NK-92 treated with Interleukin-12 subunit alpha and Interleukin-12 subunit beta, amount 100 ng/mL, for 24 hours (cell line): ENCODE measurements at regions not wholly inside any gene's neighbourhood (a gene's known extent, or its start where the extent isn't known, plus 50 kb on each side); places are given as distances from the start of the nearest gene placed in this dataset.
"Not testable (repeated sequence)": the region's sequence is repeated elsewhere in the genome, so short reads cannot be mapped to it uniquely, and the experiment has no call there.

ENCODE experiments used
- DNase-seq: peaks from one replicate; lab custom pipeline; 2025; lab: John Stamatoyannopoulos, UW

DNA sequence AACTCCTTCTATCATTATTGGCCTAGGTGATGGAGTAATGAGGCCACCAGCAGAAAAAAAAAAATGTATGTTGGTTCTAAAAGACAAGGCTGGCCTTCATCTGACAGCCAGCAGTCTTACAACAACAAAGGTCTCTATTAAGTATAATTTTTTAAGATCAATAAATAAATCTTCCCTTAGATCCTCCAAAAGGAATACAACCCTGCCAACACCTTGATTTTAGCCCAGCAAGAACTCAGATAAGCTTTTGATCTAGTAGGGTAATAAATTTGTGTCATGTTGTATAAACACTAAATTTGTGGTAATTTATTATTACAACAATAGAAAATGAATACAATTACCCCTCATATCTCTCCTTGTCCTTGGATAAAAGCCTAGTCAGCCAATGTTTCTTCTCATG is 633.2 kb upstream of the FAM174A start:
- DNase-seq = no peak

- no peak for DNase-seq
Measured at GRCh38 chr5:99900302-99900852, 634.8 kb upstream of the FAM174A start.

DNA sequence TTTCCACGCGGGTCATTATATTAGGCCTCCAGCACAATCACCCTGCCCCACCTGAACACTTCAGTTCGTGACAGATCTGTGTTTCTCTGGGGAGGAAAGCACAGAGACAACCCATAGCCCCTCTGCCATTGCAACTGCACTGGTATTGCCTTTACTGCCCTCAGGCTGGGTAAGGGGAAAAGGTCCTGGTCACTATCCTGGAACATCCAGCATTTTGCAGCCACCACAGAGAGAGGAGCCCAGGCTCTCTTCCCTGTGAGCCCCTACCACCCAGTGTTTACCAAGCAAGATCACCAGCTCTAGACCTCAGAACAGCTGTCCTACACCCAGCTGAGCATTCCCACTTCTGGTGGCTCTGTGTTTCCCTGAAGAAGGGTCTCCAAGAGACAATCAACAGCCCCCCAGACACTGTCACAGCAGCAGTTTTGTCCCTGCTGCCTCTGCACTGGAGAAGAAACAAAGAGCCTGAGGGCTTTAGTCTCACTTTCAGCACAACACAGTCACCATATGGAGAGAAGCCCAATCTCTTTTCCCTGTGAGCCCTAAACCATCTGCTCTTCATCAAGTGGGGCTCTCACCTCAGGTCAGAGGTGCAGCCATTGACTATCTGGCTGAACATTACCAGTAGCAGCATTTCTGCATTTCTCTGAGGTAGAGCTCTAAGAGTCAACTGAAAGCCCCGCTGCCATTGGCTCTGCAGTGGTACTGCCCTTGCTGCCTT is 655.2 kb upstream of the FAM174A start:
- no peak for DNase-seq

DNA sequence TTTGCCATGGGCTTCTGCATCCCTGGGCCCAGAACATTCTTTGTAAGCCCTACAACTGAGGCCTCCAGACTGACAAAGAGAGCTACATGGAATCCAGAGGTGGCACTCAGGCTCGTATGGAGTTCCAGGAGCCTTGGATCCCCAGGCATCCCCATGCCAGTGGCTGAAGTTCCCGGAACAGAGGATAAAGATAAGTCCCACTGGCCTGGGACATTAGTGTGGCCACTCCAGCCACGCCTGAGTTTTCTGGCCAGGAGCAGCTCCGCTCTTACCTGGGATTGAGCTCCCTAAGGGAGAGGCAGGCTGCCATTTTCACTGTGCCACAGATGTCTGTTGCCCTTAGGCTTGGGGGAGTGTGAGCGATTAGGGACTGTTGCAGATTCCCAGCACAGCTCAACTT is 656.3 kb upstream of the FAM174A start:
- no peak for DNase-seq

GRCh38 chr5:99866740-99867139 is 668.4 kb upstream of the FAM174A start:
- no peak for DNase-seq

DNA sequence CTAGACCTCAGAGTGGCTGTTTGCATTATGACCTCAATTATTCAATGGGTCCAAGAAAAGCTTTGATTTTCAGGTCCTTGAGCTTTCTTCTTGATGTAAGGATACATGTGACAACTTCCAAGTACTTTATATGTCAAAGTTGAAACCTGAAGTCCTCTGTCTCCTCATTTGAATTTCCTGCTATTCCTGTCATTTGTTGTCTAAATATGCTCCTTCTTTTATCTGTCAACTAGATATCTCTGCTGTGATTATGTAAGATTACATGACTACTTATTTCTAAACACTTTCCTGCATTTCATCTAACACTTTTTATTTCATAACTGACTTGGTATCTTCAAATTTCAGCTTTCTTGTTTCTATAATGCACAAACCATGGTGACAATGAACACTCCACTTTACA is 670.0 kb upstream of the FAM174A start:
- no peak for DNase-seq

GRCh38 chr5:99835791-99836190 is 699.4 kb upstream of the FAM174A start:
- DNase-seq = no peak

GRCh38 chr5:99827136-99827535 is 708.0 kb upstream of the FAM174A start:
- DNase-seq = no peak

DNA sequence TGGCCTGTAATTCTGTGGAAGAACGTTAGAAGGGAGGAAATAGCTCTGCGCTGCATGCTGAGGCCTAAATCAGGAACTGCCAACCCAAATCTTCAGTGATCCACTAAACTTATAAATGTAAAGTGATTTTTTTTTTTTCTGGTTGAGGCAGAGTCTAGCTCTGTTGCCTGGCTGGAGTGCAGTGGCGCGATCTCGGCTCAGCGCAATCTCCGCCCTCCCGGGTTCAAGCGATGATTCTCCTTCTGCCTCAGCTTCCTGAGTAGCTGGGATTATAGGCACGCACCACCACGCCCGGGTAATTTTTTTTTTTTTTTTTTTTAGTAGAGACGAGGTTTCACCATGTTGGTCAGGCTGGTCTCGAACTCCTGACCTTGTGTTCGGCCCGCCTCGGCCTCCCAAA is 717.4 kb upstream of the FAM174A start:
- DNase-seq = no peak

DNA sequence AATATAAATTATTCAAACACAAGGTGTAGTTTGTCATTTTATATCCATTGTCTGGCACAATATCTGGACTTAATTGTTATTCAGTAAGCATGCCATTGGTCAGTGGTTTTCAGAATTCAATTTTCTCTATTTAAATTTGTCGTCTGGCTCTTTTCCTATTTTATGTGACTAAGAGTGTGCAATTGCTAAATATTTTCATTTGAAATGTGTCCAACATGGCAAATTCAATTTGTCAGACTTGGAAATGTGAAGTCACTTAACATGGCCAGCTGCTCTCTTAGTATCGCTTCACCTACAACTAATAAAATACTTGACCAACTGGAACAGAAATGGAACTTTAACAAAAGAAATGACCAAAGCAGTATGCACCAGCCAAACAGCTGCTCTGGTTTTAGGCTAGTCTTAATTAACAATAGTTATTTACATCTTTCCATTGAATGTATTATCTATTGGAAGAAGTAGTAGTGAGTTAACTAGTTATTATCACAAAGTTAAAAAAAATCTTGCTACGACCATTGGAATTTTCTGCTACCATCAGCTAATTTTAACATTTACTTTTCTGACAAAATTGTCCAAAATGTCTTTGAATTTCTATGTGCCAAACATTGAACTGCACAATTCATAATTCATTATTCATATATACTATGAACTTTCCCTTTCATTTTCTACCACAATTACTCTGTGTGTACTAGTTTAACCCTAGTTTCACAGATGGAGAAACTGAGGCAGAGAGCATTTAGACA is 720.7 kb upstream of the FAM174A start:
- DNase-seq = no peak

- no peak for DNase-seq
Measured at GRCh38 chr5:99808657-99809230, 726.4 kb upstream of the FAM174A start.

GRCh38 chr5:99807346-99807745 is 727.8 kb upstream of the FAM174A start:
- no peak for DNase-seq

DNA sequence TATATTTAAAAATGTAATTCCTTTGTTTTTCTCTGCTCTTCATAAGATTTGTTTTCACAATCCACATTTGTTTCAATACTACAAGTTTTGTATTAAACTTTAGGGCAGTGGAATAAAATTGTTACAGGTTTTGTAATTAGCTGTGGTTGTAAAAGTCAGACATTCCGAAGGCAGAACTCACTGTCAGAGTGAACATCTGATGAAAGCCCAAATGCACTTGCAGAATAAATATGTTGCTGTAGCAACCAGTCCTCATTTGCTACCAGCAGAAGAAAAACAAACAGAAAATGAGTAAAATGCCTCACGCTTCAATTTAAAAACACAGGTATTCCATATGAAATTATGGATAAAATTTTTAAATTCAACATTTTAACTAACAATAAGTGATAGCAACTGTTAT is 740.1 kb upstream of the FAM174A start:
- no peak for DNase-seq

DNA sequence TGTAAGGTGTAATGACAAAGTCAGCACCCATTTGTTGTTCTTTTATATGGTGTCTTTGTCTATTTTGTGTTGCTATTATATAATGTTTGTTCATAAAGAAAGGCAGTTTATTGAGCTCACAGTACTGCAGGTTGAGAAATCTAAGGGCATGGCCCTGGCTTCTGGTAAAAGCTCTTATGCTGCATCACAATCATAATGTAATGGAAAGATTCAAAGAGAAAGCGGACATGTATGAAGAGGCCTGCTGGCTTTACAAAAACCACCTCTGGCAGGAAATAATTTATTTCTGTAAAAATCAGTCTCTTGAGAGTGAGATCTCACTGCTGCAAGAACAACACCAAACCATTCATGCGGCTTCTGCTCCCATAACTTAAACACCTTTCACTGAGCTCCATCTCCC is 746.7 kb upstream of the FAM174A start:
- no peak for DNase-seq

- DNase-seq = no peak
Measured at GRCh38 chr5:99775189-99775588, 760.0 kb upstream of the FAM174A start.

- no peak for DNase-seq
Measured at GRCh38 chr5:99773290-99773689, 761.9 kb upstream of the FAM174A start.

DNA sequence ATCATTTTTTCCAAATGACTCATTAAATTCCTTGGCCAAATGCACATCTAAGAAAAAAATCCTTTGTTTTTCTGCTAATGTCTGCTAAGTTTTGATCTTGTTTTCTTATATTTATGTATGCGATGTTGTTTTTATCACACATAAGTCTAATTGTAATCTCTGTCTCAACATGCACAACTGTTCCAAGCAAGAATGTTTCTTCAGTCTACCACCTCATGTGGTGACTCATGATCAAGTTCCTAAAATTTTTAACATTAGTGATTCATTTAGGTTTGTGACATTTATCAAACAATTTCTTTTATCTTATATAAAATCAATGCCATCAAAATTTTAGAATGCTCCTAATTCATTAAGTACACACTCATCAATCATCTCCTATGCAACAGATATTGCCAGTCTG is 763.9 kb upstream of the FAM174A start:
- no peak for DNase-seq

DNA sequence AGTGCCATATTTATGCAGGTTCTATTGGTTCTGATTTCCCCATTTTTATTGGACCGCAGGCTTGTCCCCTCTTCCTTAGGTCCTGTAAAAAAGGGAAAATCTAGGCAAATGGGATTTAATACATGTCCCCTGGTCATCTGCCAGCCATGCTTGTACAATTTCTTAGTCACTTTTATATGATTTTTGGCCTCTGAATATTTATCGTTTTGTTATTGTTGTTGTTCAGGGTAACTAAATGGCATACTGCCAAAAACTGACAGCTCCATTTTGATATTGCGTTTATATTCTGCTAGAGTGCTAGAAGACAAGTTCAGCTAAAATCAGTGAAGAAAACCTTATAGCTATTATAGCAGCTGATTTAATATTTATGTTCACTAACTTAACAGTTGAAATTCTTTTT is 770.2 kb upstream of the FAM174A start:
- DNase-seq = no peak

DNA sequence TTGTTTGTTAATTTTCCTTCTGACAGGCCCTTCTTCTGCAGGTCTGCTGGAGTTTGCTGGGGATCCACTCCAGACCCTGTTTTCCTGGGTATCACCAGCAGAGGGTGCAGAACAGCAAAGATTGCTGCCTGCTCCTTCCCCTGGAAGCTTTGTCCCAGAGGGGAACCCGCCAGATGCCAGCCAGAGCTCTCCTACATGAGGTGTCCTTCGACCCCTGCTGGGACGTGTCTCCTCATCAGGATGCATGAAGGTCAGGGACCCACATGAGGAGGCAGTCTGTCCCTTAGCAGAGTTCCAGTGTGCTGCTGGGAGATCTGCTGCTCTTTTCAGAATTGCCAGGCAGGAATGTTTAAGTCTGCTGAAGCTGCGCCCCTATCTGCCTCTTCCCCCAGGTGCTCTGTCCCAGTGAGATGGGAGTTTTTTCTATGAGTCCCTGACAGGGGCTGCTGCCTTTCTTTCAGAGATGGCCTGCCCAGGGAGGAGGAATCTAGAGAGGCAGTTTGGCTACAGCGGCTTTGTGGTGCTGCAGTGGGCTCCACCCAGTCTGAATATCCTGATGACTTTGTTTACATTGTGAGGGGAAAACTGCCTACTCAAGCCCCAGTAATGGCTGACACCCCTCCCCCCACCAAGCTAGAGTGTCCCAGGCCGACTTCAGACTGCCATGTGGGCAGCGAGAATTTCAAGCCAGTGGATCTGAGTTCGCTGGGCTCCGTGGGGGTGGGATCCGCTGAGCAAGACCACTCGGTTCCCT is 772.0 kb upstream of the FAM174A start:
- no peak for DNase-seq

DNA sequence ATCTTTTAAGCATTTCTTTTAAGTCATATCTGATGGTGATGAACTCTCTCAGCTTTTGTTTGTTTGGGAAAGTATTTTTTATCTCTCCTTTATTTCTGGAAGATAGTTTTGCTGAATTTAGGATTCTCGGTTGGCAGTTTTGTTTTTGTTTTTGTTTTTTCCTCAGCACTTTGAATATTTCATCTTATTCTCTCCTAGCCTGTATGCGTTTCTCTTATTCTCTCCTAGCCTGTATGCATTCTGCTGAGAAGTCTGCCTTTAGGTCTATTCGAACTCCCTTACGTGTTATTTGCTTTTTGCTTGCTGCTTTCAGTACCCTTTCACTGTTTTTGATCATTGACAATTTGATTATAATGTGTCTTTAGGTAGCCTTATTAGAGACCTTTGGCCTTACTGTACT is 787.8 kb upstream of the FAM174A start:
- DNase-seq = no peak

DNA sequence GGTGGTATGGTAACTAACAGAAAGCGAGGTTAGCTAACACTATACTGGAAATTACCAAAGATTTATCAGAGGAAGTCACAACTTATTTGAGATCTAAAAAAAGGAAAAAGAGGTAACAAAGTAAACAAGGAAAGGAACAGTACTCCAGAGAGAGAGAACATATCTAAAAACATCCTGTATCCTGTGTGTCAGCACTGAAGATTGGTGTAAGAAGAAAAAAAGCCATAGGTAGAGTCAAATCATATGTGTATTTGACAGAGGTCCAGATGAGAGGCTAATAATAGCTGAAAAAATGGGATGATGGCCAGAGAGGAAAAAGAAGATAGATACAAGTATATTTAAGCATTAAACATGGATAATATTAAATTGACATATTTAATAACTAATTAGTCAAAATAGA is 802.0 kb upstream of the FAM174A start:
- not testable (repeated sequence) for DNase-seq

GRCh38 chr5:99730653-99731052 is 801.8 kb upstream of the CHD1 start:
- DNase-seq = not testable (repeated sequence)
